ENCODE measurements at regions not wholly inside any gene's neighbourhood (a gene's known extent, or its start where the extent isn't known, plus 50 kb on each side); places are given as distances from the start of the nearest gene placed in this dataset.
A peak's percentile ranks its signal among the peaks of the same experiment; 100 is the strongest.

- TF ChIP-seq CTCF (IDR thresholded peaks at IDR 0.05): no peak
- Mint-ChIP-seq H3K27me3 (ENCODE audit: unreplicated experiment) (no peaks in the 10 kb centered on the region), H3K4me1 (ENCODE audit: unreplicated experiment) (peaks cover 18% of the 10 kb centered on the region), H3K27ac (ENCODE audit: unreplicated experiment) (no peak overlapping the region), H3K36me3 (ENCODE audit: unreplicated experiment) (peaks cover 7% of the 10 kb centered on the region), H3K4me3 (ENCODE audit: unreplicated experiment) (no peak overlapping the region), H3K9me3 (ENCODE audit: unreplicated experiment) (peaks cover 17% of the 10 kb centered on the region)
- DNase-seq (ENCODE audit: extremely low spot score, unreplicated experiment): no peak
These were observed 60.5 kb upstream of the SLC5A12 start for GRCh38 chr11:26782220-26782965.

GRCh38 chr11:26783997-26784396 is 62.1 kb upstream of the SLC5A12 start:
- Mint-ChIP-seq H3K4me1 (ENCODE audit: unreplicated experiment) (peaks cover 18% of the 10 kb centered on the region), H3K4me3 (ENCODE audit: unreplicated experiment) (no peak overlapping the region), H3K27me3 (ENCODE audit: unreplicated experiment) (no peaks in the 10 kb centered on the region), H3K9me3 (ENCODE audit: unreplicated experiment) (peaks cover 17% of the 10 kb centered on the region), H3K36me3 (ENCODE audit: unreplicated experiment) (peaks cover 7% of the 10 kb centered on the region), H3K27ac (ENCODE audit: unreplicated experiment) (no peak overlapping the region)
- no peak for DNase-seq (ENCODE audit: extremely low spot score, unreplicated experiment)
- TF ChIP-seq CTCF (IDR thresholded peaks at IDR 0.05): no peak

- Mint-ChIP-seq H3K27ac (ENCODE audit: unreplicated experiment) (no peak overlapping the region), H3K27me3 (ENCODE audit: unreplicated experiment) (no peaks in the 10 kb centered on the region), H3K4me1 (ENCODE audit: unreplicated experiment) (peaks cover 20% of the 10 kb centered on the region), H3K36me3 (ENCODE audit: unreplicated experiment) (peaks cover 11% of the 10 kb centered on the region), H3K4me3 (ENCODE audit: unreplicated experiment) (no peak overlapping the region), H3K9me3 (ENCODE audit: unreplicated experiment) (peaks cover 14% of the 10 kb centered on the region)
- DNase-seq (ENCODE audit: extremely low spot score, unreplicated experiment): no peak
- TF ChIP-seq CTCF (IDR thresholded peaks at IDR 0.05): no peak
These were observed 68.9 kb upstream of the SLC5A12 start for GRCh38 chr11:26790738-26791137.

- TF ChIP-seq CTCF (IDR thresholded peaks at IDR 0.05): no peak
- Mint-ChIP-seq H3K36me3 (ENCODE audit: unreplicated experiment) (peaks cover 11% of the 10 kb centered on the region), H3K4me1 (ENCODE audit: unreplicated experiment) (peaks cover 14% of the 10 kb centered on the region), H3K27me3 (ENCODE audit: unreplicated experiment) (no peaks in the 10 kb centered on the region), H3K4me3 (ENCODE audit: unreplicated experiment) (no peak overlapping the region), H3K9me3 (ENCODE audit: unreplicated experiment) (peaks cover 7% of the 10 kb centered on the region), H3K27ac (ENCODE audit: unreplicated experiment) (peak overlapping the region; percentile 75)
- DNase-seq (ENCODE audit: extremely low spot score, unreplicated experiment): no peak
These were observed 71.1 kb upstream of the SLC5A12 start for GRCh38 chr11:26792941-26793340.

GRCh38 chr11:26793487-26793886 is 71.6 kb upstream of the SLC5A12 start:
- no peaks in the 10 kb centered on the region for H3K27me3 Mint-ChIP-seq (ENCODE audit: unreplicated experiment)
- no peak overlapping the region for H3K4me3 Mint-ChIP-seq (ENCODE audit: unreplicated experiment)
- no peak for TF ChIP-seq CTCF (IDR thresholded peaks at IDR 0.05)
- DNase-seq (ENCODE audit: extremely low spot score, unreplicated experiment): no peak
- peaks cover 11% of the 10 kb centered on the region for H3K36me3 Mint-ChIP-seq (ENCODE audit: unreplicated experiment)
- peak overlapping the region; percentile 75 for H3K27ac Mint-ChIP-seq (ENCODE audit: unreplicated experiment)
- H3K4me1 Mint-ChIP-seq (ENCODE audit: unreplicated experiment): peaks cover 14% of the 10 kb centered on the region
- H3K9me3 Mint-ChIP-seq (ENCODE audit: unreplicated experiment): peaks cover 7% of the 10 kb centered on the region
